ENCODE measurements at regions not wholly inside any gene's neighbourhood (a gene's known extent, or its start where the extent isn't known, plus 50 kb on each side); places are given as distances from the start of the nearest gene placed in this dataset.

- Histone ChIP-seq H3K4me3 (no peak overlapping the region), H3K27me3 (no peaks in the 10 kb centered on the region), H3K36me3 (no peaks in the 10 kb centered on the region), H3K4me1 (peaks cover 0 to 8% (median 3%) of the 10 kb centered on the region in 4 donors), H3K9me3 (no peaks in the 10 kb centered on the region), H3K27ac (no peak overlapping the region)
- TF ChIP-seq, protein P1, sequence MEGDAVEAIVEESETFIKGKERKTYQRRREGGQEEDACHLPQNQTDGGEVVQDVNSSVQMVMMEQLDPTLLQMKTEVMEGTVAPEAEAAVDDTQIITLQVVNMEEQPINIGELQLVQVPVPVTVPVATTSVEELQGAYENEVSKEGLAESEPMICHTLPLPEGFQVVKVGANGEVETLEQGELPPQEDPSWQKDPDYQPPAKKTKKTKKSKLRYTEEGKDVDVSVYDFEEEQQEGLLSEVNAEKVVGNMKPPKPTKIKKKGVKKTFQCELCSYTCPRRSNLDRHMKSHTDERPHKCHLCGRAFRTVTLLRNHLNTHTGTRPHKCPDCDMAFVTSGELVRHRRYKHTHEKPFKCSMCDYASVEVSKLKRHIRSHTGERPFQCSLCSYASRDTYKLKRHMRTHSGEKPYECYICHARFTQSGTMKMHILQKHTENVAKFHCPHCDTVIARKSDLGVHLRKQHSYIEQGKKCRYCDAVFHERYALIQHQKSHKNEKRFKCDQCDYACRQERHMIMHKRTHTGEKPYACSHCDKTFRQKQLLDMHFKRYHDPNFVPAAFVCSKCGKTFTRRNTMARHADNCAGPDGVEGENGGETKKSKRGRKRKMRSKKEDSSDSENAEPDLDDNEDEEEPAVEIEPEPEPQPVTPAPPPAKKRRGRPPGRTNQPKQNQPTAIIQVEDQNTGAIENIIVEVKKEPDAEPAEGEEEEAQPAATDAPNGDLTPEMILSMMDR (IDR thresholded peaks at IDR 0.05): no peak
- TF ChIP-seq POLR2A (IDR thresholded peaks at IDR 0.05) (no peak), EP300 (IDR thresholded peaks at IDR 0.05) (no peak)
- WGBS, 2 donors: 50 to 56% methylated on average over 9 to 10 of the region's 10 CpGs
- DNase-seq (ENCODE audit: low spot score in 2 of 2): no peak
Observed at GRCh38 chr10:78451592-78451991, 417.9 kb downstream of the RPS24 start.

- no peak overlapping the region for H3K4me3 ChIP-seq
- TF ChIP-seq POLR2A (IDR thresholded peaks at IDR 0.05): no peak
- no peak for TF ChIP-seq EP300 (IDR thresholded peaks at IDR 0.05)
- TF ChIP-seq, protein P1 (IDR thresholded peaks at IDR 0.05): no peak
- H3K27me3 ChIP-seq: no peaks in the 10 kb centered on the region
- DNase-seq (ENCODE audit: low spot score in 2 of 2): no peak
- no peak overlapping the region for H3K27ac ChIP-seq
- peaks cover 0 to 8% (median 3%) of the 10 kb centered on the region in 4 donors for H3K4me1 ChIP-seq
- WGBS, 2 donors: 64 to 66% methylated on average over 7 of the region's 7 CpGs
- H3K36me3 ChIP-seq: no peaks in the 10 kb centered on the region
- no peaks in the 10 kb centered on the region for H3K9me3 ChIP-seq
Observed at GRCh38 chr10:78454123-78454645, 420.5 kb downstream of the RPS24 start.

DNA sequence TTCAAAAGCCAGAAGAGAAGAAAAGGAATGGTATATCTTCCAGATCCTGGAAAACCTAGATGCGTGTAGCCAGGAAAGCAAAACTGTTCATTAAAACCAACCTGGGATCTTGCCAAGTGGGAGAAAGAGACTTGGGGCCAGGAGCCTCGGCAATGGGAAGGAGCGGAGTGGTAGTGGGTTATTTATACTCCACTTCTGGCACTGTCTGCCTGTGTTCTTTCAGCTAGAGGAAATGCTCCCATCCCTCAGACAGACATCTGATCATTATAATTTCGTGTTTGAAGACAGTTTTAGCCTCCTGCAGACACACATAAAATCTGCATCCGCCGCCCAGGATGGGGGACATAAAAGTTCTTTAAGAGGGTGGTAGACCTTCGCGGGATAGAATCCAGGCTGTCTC lies 421.6 kb downstream of the RPS24 start:
- no peak overlapping the region for H3K27ac ChIP-seq
- no peaks in the 10 kb centered on the region for H3K36me3 ChIP-seq
- WGBS, 2 donors: 84 to 88% methylated on average over 8 of the region's 8 CpGs
- TF ChIP-seq POLR2A (IDR thresholded peaks at IDR 0.05) (no peak), EP300 (IDR thresholded peaks at IDR 0.05) (no peak)
- TF ChIP-seq, protein P1 (IDR thresholded peaks at IDR 0.05): no peak
- H3K4me3 ChIP-seq: no peak overlapping the region
- no peak for DNase-seq (ENCODE audit: low spot score in 2 of 2)
- H3K27me3 ChIP-seq: no peaks in the 10 kb centered on the region
- peaks cover 0 to 8% (median 3%) of the 10 kb centered on the region in 4 donors for H3K4me1 ChIP-seq
- H3K9me3 ChIP-seq: no peaks in the 10 kb centered on the region

- H3K27ac ChIP-seq: no peak overlapping the region
- DNase-seq (ENCODE audit: low spot score in 2 of 2): no peak
- peaks cover 0 to 8% (median 3%) of the 10 kb centered on the region in 4 donors for H3K4me1 ChIP-seq
- H3K36me3 ChIP-seq: no peaks in the 10 kb centered on the region
- H3K27me3 ChIP-seq: no peaks in the 10 kb centered on the region
- H3K9me3 ChIP-seq: no peaks in the 10 kb centered on the region
- 82 to 90% methylated on average over 9 of the region's 9 CpGs for WGBS, 2 donors
- H3K4me3 ChIP-seq: no peak overlapping the region
- TF ChIP-seq EP300 (IDR thresholded peaks at IDR 0.05): no peak
Observed at GRCh38 chr10:78455811-78456210, 422.1 kb downstream of the RPS24 start.

DNA sequence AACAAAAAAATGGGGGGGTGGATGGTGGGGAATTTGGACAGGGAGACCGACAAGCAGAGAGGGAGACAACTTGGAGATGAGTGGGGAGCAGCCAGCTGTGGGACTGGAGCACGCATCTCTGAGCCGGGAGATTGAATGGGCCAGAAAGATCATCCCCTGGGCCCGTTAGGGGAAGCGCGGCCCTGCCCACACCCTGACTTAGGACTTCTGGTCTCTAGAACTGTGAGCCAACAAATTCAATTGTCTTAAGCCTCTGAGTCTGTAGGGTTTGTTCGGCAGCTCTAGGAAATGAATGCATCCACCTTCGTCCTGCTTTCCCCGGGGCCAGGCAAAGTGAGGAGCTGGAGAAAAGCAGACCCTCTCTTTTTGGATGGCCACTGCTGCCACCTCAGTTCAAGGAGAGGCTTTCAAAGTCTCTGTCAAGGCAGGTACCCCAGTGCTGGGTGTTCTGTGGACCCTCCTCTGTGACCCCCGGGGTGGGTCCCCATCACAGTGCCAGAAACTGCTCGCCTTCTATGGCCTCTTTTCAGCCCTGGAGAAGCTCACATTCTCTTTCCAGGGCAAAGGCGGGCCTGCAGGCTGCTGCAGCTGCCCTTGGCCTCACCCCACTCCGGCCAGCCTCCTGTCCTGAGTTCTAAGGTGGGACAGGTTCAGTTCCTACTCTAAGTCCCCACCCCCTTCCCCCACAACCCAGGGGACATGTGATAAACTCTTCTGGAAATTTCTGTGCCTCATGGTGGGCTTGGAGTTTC lies 423.2 kb downstream of the RPS24 start:
- no peak for TF ChIP-seq POLR2A (IDR thresholded peaks at IDR 0.05)
- no peak for TF ChIP-seq EP300 (IDR thresholded peaks at IDR 0.05)
- TF ChIP-seq, protein P1 (IDR thresholded peaks at IDR 0.05): no peak
- no peak for DNase-seq (ENCODE audit: low spot score in 2 of 2)

More for the DNA sequence above, 423.2 kb downstream of the RPS24 start:
- no peak overlapping the region for H3K4me3 ChIP-seq
- 77 to 85% methylated on average over 13 of the region's 13 CpGs for WGBS, 2 donors
- H3K27me3 ChIP-seq: no peaks in the 10 kb centered on the region
- H3K4me1 ChIP-seq: no peaks in the 10 kb centered on the region
- H3K27ac ChIP-seq: no peak overlapping the region
- no peaks in the 10 kb centered on the region for H3K36me3 ChIP-seq
- H3K9me3 ChIP-seq: no peaks in the 10 kb centered on the region

Measured in tibial nerve (tissue), 4 donors.